ENCODE measurements at regions not wholly inside any gene's neighbourhood (a gene's known extent, or its start where the extent isn't known, plus 50 kb on each side); places are given as distances from the start of the nearest gene placed in this dataset.

DNA sequence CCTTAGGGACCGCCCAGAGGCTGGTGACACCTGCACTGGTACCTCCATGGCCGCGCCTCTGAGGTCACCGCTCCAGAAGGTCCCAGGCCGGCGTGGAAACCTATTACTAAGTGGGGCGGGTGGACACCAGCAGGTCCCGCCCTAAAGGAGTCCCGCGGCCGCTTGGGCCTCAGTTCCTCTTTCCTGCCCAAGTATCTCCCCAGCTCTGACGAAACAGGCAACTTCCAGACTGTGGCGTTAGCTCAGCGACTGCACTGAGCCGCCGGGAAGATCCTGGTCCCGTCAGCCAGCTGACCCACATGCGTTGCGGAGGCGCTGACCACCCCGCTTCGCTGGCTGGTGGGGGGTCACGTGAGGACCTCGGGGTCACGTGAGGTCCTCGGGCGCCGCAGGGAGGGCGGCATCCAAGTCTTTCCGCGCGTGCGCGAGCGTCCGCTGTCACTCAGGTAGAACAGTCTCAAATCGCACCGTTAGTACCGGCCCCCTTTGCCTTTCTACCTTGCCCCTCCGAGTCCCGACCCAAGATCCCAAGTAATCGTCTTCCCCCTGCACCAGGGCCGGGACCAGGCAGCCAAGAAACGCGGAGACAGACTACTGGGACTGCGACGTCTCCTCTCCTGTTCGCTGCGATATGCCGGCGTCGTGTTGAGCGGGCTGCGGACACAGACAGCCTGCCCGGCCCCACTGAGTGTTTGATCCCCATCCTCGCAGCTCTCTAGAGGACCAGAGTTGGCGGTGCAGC, 53.7 kb upstream of the KDM4C start:
- CTCF ChIA-PET = interaction anchor here (1.6 kb wide), 1 partner anchor 12 kb away, joined by 3 read pairs; no protein-coding TSS in a partner anchor
- POLR2A ChIA-PET = interaction anchor here (0.6 to 2.6 kb wide), 6 partner anchors 12 to 844 kb away, joined by 3 to 19 read pairs (median 6); partner anchors contain the start of gene KDM4C

DNA sequence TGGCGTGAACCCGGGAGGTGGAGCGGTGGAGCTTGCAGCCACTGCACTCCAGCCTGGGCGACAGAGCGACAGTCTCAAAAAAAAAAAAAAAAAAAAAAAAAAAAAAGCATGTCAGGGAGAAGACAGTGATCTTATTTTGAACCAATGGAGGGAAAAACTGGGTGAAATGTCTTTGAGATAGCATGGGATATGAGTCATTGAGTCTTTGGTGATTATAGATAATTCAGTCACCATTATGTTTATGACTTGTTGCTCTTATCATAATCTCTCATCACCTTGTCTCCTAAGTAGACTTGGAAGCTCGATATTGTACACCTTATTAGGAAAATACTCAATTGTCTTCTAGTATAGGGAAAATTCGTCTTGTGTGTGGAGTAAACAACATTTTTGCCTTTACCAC, 55.1 kb upstream of the KDM4C start:
- ChIA-PET POLR2A (interaction anchor here (0.8 to 2.6 kb wide), 4 partner anchors 13 to 55 kb away, joined by 3 to 19 read pairs (median 10); partner anchors contain the start of gene KDM4C), CTCF (no interaction called here)

DNA sequence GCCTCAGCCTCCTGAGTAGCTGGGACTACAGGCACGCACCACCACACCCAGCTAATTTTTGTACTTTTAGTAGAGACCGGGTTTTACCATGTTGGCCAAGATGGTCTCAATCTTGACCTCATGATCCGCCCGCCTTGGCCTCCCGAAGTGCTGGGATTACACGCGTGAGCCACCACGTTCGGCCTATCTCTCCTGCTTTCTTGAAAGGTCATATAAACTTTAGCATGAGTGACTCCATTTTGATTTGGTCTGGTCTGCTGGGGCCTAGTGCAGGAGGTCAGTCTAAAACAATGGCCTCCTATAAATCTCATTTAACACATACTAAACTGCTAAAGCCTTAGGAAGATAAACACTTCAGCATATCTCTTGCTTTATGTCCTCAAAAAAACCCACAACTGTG, 50.6 kb upstream of the GLDC start:
- POLR2A ChIA-PET = no interaction called here

DNA sequence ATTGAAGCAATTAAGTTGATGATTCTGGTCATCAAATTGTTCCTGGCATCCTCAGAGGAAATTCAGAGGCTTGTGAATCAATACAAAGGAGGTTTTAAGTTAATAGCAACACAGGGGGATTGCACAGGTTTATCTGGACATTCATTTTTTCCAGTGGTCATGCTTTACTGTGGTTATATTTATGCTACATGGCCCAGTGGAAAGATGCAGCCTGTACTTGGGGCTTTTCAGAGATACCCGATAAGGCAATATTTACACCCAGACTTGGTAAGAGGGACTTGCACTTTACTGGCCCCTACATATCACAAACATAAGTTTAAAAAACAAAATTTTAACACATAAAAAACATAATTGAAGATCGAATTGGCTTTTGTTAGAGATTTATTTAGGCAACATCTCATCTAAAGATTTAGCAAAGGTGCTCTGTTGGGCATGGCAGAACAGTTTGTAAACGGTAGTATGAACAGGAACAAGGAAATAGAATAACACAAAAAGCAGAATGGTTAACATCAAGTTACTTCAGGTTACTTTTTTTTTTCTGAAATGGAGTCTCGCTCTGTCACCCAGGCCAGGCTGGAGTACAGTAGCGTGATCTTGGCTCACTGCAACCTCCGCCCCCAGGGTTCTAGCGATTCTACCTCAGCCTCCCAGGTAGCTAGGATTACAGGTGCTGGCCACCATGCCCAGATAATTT, 49.7 kb upstream of the GLDC start:
- CTCF ChIA-PET = no interaction called here
- POLR2A ChIA-PET = no interaction called here

More for the DNA sequence above, 50.6 kb upstream of the GLDC start:
- CTCF ChIA-PET = no interaction called here

All from activated CD8-positive, alpha-beta memory T cell treated with anti-CD3 and anti-CD28 coated beads for 36 hours (primary cell).